OCI-LY3 (cell line): ENCODE measurements at regions not wholly inside any gene's neighbourhood (a gene's known extent, or its start where the extent isn't known, plus 50 kb on each side); places are given as distances from the start of the nearest gene placed in this dataset.

Source experiments
- H2AFZ ChIP-seq: fragments of 200-600, 300-600 bp; shearing (Covaris generic); 2 replicates; pipeline ENCODE4 v1.6.0; 2014; ENCODE audit warnings: antibody characterized with exemption, low read depth, low read length
- H3K27ac ChIP-seq: fragments of 200-600, 300-600 bp; sonication (generic); 2 replicates; pipeline ENCODE4 v1.5.1; 2014; ENCODE audit warnings: mild to moderate bottlenecking, low read length, moderate library complexity, mixed read lengths
- H3K27me3 ChIP-seq: fragments of 200-600, 300-600 bp; sonication (generic); 2 replicates; pipeline ENCODE4 v1.6.1; 2014; ENCODE audit warnings: low read depth, low read length, mixed read lengths
- H3K36me3 ChIP-seq: fragments of 200-600, 300-600 bp; sonication (generic); replicated peaks from 2 replicates; pipeline ENCODE3; 2014; ENCODE audit warnings: low read depth, low read length, mixed read lengths
- H3K4me1 ChIP-seq: fragments of 300-600, 200-600 bp; sonication (generic); 2 replicates; pipeline ENCODE4 v1.6.1; 2014; ENCODE audit warnings: low read length, mixed read lengths
- H3K4me2 ChIP-seq: fragments of 200-600, 300-600 bp; sonication (generic); 2 replicates; pipeline ENCODE4 v1.6.1; 2014; ENCODE audit warnings: low read length, mixed read lengths
- H3K4me3 ChIP-seq: fragments of 300-600, 200-600 bp; sonication (generic); 2 replicates; pipeline ENCODE4 v1.5.1; 2014; ENCODE audit warnings: antibody characterized with exemption, mild to moderate bottlenecking, low read length, moderate library complexity
- H3K79me2 ChIP-seq: fragments of 300-600, 200-600 bp; shearing (Covaris generic); 2 replicates; pipeline ENCODE4 v1.6.1; 2014; ENCODE audit warnings: mild to moderate bottlenecking, low read length, mixed read lengths
- H3K9ac ChIP-seq: fragments of 300-600, 200-600 bp; shearing (Covaris generic); 2 replicates; pipeline ENCODE4 v1.6.0; 2014; ENCODE audit warnings: mild to moderate bottlenecking, low read length, moderate library complexity
- H3K9me3 ChIP-seq: fragments of 200-600, 300-600 bp; shearing (Covaris generic); 2 replicates; pipeline ENCODE4 v1.6.1; 2014; ENCODE audit warnings: low read length, mixed read lengths; ENCODE audit not compliant: insufficient read depth
- H4K20me1 ChIP-seq: fragments of 200-600, 300-600 bp; sonication (generic); 2 replicates; pipeline ENCODE4 v1.6.1; 2016; ENCODE audit warnings: low read length, mixed read lengths; ENCODE audit not compliant: insufficient read depth
- CTCF ChIP-seq: fragments of 200-600, 300-600 bp; sonication (generic); IDR thresholded peaks from 2 replicates; pipeline ENCODE4 v1.5.1; 2014; ENCODE audit warnings: antibody characterized with exemption, low read length, low read depth
- EZH2phosphoT487 ChIP-seq: fragments of 200-600 bp; shearing (Covaris generic); IDR thresholded peaks from 2 replicates; pipeline ENCODE4 v1.6.1; 2018; ENCODE audit warnings: antibody characterized with exemption, mixed run types, low read depth

GRCh38 chr5:126219616-126220015 is 203.6 kb upstream of the GRAMD2B start:
- H3K4me2 ChIP-seq = no peak overlapping the region
- no peaks in the 10 kb centered on the region for H3K4me1 ChIP-seq
- H3K27ac ChIP-seq = no peak overlapping the region
- TF ChIP-seq EZH2phosphoT487 (no peak), CTCF (no peak)
- no peaks in the 10 kb centered on the region for H3K79me2 ChIP-seq
- H3K9ac ChIP-seq = no peak overlapping the region
- no peaks in the 10 kb centered on the region for H3K36me3 ChIP-seq
- no peaks in the 10 kb centered on the region for H4K20me1 ChIP-seq
- no peaks in the 10 kb centered on the region for H3K9me3 ChIP-seq
- no peak overlapping the region for H3K4me3 ChIP-seq
- no peaks in the 10 kb centered on the region for H3K27me3 ChIP-seq
- H2AFZ ChIP-seq = no peak overlapping the region

- no peaks in the 10 kb centered on the region for H3K4me1 ChIP-seq
- H4K20me1 ChIP-seq = no peaks in the 10 kb centered on the region
- no peak overlapping the region for H3K4me3 ChIP-seq
- no peaks in the 10 kb centered on the region for H3K9me3 ChIP-seq
- H3K9ac ChIP-seq = no peak overlapping the region
- TF ChIP-seq CTCF (no peak), EZH2phosphoT487 (no peak)
- no peak overlapping the region for H3K4me2 ChIP-seq
- no peaks in the 10 kb centered on the region for H3K27me3 ChIP-seq
- H3K27ac ChIP-seq = no peak overlapping the region
- H2AFZ ChIP-seq = no peak overlapping the region
- H3K36me3 ChIP-seq = no peaks in the 10 kb centered on the region
- no peaks in the 10 kb centered on the region for H3K79me2 ChIP-seq
Measured at GRCh38 chr5:126220725-126221124, 202.5 kb upstream of the GRAMD2B start.

- no peaks in the 10 kb centered on the region for H3K79me2 ChIP-seq
- no peaks in the 10 kb centered on the region for H4K20me1 ChIP-seq
- no peak overlapping the region for H3K4me3 ChIP-seq
- no peak overlapping the region for H3K9ac ChIP-seq
- no peaks in the 10 kb centered on the region for H3K4me1 ChIP-seq
- no peaks in the 10 kb centered on the region for H3K36me3 ChIP-seq
- H3K27me3 ChIP-seq = no peaks in the 10 kb centered on the region
- no peak overlapping the region for H3K4me2 ChIP-seq
- TF ChIP-seq CTCF = no peak
- no peak for TF ChIP-seq EZH2phosphoT487
- no peak overlapping the region for H3K27ac ChIP-seq
- H2AFZ ChIP-seq = no peak overlapping the region
- H3K9me3 ChIP-seq = no peaks in the 10 kb centered on the region
Measured at GRCh38 chr5:126228934-126229333, 194.3 kb upstream of the GRAMD2B start.

- Histone ChIP-seq H4K20me1 (no peaks in the 10 kb centered on the region), H3K9me3 (no peaks in the 10 kb centered on the region)
- no peak for TF ChIP-seq EZH2phosphoT487
- TF ChIP-seq CTCF = no peak
Measured at GRCh38 chr5:126233256-126233655, 190.0 kb upstream of the GRAMD2B start.

More at GRCh38 chr5:126233256-126233655, 190.0 kb upstream of the GRAMD2B start:
- no peaks in the 10 kb centered on the region for H3K36me3 ChIP-seq
- H3K79me2 ChIP-seq = no peaks in the 10 kb centered on the region
- no peak overlapping the region for H3K9ac ChIP-seq
- H3K4me1 ChIP-seq = no peaks in the 10 kb centered on the region
- H3K4me3 ChIP-seq = no peak overlapping the region
- no peak overlapping the region for H2AFZ ChIP-seq
- H3K27ac ChIP-seq = no peak overlapping the region
- no peak overlapping the region for H3K4me2 ChIP-seq
- H3K27me3 ChIP-seq = no peaks in the 10 kb centered on the region
